Germinal center (tissue), 1 donor: ENCODE measurements at regions not wholly inside any gene's neighbourhood (a gene's known extent, or its start where the extent isn't known, plus 50 kb on each side); places are given as distances from the start of the nearest gene placed in this dataset.

Source experiments
- DNase-seq: peaks from one replicate; pipeline ENCODE4 v3.0.0; 2012; ENCODE audit warnings: mixed read lengths, low spot score

DNA sequence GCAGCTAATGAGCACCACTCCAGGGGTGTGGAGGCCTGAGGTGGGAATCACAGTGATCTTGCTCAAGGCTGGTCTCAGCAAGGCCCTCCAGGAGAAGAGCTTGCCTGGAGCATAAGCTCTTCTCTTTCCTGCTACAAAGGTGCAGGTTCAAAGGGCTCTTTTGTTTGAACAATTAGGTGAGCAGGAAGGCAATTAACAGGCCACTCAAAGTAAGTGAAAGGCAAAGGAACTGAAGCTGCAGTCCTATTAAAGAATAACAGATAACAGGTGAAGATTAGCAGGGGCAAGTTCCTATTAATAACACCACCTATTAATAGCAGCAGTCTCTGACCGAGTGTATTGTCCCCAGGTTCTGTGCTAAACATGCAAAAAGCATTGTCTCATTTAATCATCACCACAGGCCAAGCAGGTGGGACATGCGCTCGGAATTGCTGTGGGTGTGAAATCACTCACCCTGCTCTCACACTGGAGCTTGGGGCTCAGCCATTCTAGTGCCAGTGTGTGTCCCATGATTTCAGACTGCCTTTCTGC is 113.8 kb downstream of the RHOU start:
- DNase-seq: no peak

DNA sequence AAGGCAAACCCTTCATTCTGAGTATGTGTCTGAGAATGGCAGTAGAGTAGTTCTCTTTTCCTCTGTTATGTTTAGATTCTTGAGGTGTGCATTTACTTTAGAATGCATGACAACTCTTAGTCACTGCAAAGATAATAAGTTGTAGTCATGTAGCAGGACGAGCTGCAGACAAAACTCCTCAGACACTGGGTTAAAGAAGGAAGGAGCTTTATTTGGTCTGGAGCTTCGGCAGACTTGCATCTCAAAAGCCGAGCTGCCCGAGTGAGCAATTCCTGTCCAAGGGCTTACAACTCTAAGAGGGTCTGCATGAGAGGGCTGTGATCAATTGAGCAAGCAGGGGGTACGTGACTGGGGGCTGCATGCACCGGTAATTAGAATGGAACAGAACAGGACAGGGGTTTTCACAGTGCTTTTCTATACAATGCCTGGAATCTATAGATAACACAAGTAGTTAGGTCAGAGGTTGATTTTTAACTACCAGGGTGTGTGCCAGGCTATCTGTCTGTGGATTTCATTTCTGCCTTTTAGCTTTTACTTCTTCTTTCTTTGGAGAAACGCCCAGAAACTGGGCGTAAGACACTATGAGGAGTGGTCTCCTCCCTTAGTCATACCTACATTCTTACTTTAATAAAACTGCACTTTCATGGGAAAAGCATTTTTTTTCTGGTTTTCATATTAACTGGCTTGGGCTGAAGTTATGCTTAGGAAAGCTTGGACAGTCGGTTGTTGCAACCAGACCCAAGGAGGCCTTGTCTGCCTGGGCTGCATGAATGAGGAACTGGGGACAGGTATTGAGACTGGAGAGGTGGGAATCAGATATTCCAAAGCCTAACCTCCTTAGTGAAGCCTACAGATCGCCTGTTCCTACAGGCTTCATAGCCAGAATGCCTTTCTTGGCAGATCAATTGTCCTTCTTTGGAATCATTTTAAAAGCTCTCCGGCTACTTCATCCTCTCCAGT is 115.1 kb downstream of the RHOU start:
- no peak for DNase-seq

DNA sequence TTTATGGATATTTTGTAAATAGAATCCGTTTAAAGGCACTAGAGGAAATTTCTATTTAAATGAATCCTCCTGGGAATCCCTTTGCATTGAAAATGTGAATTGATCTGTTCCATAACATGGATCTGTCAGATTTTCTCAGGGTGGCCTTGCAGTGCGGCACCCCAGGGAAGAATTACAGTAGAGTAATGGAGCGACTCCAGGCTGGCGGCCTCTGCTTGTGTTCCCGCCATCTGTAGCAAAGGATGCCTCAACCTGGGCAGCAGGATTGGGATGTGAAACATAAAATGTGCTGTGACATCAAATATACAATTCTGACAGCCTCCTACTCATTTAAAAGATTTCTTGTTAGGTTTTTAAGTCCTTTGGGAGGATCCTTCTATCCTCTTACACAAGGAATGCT is 115.9 kb downstream of the RHOU start:
- no peak for DNase-seq

DNA sequence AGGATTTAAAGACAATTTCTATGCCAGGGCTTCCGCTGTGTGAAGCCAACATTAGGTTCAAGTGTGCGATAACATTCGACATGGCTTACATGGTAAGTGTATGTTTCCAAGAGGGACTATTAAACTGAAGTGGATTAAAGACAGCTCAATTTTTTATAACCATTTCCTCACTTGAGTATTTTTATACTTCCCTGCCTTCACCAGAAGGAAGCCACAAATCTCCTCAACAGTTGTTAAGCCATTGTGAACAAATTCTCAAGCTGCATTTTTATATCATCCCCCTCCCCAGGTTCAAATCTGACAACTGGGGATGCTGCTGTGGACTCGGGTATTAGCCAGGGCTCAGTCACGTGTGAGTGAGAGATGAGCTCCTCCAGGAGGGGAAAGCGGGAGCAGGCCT is 116.3 kb downstream of the RHOU start:
- no peak for DNase-seq

DNA sequence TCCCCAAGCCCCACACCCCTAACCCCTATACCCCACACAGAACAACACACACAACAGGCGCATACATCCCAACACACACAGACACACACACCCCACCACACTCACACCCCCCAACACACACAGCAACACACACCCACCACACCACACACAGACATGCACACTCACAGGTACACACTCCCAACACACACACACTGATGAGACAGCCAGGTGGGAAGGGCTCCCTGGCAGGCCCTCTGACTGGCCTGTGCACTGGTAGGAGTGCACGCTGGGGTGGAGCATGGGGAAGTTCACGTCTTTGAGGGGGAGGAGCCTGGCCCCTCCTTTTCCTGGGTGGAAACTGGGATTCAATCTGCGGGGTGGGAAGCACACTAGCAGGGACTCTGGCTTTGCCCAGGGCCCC is 116.7 kb downstream of the RHOU start:
- DNase-seq: no peak

DNA sequence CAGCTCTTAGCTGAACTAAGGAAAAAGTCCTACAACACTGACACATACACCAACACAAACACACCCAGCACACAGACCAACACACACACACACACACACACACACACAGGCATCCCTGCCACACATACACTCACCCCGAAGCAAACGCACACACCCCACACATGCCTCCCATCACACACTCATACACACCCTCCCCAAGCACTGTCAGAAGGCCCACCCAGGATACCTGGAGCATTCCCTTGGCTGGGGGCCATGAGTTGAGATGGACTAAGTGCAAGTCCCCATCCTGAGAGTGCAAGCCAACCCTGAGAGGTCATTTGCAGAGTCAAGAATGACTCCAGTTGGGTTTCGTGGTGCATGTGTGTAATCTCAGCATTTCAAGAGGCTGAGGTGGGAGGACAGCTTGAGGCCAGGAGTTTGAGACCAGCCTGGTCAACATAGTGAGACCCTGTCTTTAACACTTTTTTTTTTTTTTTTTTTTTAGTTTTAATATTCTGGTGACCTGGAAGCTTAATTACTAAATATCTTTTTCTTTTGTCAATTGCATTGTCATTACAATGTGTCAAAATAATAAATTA is 117.3 kb downstream of the RHOU start:
- DNase-seq: no peak

DNA sequence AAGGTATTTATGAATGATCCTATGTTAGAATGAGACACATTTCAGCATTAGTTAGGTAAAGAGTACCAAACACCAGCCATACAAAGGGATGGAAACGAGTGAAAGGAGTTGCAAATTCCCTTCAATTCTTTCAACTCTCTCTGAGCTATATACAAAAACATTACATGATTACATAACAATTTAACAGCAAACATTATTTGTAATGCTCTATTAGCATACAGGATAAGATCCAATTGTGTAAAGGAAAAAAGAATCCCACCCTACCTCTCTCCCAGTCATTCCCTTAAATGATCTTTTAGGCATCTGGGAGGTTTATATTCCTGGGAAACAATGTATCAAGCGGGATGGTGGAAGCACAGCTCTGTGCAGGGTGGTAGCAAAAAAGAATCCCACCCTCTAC is 117.9 kb downstream of the RHOU start:
- no peak for DNase-seq

DNA sequence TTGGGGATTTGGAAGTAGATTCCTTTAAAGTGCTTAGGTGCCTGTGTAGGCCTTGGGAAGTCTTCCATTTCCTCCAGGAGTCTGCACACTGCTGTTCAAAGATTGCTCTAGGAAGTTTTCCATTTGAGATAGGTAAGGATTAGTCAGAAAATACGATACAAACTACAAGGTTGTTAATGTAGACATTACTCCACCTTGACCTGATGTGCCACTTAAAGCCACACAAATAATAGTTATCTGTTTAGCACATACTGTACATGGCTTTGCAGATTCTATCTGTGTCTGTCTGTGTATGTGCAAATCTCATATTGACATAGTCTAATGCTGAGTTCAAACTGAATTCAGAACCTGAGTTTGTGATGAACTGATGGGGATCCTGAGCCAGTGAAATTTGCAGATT is 118.4 kb downstream of the RHOU start:
- DNase-seq: no peak

DNA sequence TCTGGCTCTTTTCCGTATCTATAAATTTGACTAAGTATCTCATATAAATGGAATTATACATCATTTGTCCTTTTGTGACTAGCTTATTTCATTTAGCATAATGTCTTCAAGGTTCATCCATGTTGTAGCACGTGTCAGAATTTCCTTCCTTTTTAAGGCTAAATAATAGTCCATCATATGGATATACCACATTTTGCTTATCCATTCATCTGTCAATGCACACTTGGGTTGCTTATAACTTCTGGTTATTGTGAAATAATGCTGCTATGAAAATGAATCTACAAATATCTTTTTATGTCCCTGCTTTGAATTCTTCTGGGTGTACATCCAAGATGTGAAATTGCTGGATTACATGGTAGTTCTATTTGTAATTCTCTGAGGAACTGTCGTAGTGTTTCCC is 119.6 kb downstream of the RHOU start:
- DNase-seq: no peak

DNA sequence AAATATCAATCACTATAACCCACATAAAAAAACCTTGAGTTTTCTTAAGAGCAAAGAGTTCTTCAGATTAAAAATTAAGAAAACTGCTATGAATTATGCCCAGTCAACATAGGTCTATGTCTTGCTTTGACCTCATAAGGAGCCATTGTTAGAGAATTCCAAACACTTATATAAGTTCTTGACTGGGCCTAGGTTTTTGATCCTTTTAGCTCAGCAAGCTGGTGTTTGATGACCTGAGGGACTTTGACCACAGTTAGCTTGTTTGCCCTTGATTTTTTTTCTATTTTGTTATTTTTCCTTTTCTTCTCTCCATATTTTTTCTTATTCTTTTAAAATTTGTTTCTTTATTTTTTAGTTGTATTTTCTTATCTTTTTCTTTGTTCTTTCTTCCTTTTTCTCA is 122.3 kb downstream of the RHOU start:
- no peak for DNase-seq

DNA sequence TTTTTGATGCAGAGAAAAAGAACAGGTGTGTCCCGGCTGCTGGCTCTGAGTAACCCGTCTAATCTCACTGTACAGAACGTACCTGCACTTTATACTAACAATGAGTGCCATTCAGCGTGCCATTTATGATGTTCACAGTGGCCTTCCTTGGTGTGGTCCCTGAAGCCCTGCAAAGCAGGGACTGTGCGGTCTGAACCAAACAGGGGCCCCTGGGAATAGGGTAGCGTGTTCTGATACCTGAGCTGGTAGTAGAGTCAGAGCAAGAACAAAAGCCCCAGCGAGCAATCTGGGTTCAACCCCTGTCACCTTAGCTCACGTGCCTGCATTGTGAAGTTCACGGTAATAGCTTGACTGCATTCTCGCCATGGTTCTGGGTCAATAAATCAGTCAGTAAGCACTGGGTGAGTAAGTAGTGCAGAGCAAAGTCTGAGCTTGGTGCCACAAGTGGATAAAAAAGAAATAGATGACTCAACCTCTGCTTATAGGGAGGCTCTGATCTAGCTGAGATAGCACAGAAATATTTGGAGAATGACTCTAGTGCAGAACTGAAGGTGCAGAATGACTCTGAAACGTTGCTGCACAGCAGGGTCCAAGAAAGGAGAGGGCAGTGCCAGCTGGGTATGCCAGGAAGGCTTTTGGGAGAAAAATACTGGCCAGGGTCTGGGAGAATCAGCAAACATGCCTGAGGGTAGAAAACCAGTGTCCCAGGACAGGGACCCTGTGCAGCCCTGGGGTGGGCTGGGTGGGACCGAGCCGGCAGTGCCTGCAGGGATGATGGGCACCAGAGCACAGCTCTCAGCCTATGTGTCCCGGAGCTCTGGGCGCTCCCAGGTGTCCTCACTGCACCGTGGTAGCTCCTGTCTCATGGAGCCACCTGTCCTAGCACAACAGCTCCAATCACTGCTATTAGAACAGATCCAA is 125.9 kb downstream of the RHOU start:
- no peak for DNase-seq

DNA sequence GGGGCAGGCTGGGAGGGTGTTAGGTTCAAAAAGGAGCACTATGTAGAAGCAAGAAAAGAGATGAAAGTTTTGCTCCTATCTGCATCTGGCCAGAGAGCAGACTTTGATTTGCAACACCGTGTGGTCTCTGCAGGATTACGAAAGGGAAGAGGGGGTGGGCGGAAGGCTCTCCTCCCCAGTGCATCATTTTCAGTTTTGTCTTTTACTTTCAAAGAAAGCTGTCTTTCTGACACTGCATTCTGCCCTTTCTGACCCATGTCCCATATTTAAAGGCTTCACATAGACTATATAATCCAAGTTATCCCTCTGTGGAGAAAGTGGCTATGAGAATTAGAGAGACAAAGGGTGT is 126.5 kb downstream of the RHOU start:
- no peak for DNase-seq

DNA sequence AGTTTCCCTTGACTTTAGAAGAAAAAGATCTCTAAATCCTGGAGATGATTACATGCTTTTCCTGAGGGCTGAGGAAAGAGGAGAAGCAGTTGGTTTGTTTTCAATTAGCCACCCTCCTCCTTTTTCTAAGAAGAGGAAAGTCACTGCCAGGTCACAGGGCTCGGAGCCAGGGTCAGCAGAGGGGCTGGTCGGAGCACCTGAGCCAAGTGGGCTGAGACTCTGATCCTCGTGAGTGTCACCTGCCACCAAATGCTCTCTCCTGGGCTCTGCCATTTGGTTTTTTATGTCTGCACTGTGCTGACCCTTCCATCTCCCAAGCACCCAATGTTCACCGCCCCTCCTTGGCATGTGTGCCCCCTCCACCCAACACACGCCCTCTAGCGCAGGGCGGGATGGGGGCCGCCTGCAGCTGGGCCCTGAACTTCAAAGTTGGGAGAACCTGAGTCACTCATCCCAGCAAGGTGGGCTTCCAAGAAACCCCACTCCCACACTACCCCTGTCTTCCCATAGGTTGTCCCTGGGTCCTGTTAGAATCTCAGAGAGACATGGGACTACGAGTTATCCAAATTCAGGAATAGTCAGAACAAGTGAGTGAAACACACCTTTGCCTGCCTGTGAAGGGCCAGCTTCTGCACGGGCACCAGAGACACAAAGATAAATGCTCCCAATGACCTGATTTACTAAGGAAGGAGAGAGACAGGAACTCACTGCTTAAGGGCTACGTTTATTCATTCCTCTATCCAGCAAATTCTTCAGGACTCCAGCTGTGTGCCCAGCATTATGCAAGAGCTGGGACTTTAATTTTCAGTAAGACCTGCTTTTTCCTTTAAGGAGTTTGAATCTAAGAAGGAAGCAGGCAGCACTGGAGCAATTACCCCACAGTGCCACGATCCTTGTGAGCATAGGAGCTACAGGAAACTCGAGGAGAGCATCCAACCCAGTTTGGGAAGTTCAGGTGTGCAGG is 127.5 kb downstream of the RHOU start:
- no peak for DNase-seq

DNA sequence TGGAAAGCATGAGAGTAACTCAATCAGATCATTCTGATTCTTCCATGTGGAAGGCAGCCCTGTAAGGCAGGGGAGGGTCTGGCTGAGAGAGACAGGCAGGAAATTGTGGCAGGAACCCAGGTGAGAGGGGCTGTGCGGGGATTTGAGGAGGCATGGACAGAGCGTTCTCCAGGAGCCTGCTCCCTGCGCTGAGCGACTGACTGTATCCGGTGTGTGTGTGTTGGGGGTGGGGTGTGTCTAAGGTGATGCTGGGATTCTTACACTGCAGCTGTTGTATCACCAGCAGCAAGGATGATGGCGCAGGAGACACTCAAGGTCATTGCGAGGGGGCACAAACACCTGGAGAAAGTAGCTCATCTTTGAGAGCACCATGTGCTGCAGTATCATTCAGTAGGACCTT is 128.5 kb downstream of the RHOU start:
- no peak for DNase-seq

DNA sequence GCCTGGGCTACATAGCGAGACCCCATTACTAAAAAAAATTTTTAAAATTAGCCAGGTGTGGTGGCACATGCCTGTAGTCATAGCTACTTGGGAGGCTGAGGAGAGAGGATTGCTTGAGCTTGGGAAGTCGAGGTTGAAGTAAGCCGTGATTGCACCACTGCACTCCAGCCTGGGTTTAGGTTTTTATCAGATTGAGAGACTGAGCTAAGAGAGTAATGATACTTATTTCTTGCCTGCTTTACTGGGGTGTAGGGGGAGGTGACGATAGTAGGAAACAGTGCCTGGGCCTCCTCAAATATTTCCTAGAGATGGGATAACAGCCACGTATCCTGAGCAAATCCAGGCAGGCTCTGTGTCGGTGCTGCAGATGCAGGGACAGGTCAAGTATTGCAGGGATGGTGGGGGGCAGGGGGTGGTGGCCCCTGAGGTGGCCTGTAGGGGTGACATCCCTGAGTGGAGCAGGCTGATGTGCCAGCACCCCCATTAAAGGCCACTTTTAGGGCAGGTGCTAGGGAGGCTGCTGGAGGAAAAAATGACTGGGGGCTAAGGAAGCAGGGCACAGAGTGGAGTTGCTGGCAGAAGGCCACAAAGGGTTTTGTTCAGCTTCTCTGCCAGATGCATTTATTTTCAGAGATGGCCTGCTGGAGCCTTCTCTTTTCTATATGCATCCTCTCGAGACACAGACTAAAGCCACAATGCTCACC is 130.5 kb downstream of the RHOU start:
- no peak for DNase-seq

DNA sequence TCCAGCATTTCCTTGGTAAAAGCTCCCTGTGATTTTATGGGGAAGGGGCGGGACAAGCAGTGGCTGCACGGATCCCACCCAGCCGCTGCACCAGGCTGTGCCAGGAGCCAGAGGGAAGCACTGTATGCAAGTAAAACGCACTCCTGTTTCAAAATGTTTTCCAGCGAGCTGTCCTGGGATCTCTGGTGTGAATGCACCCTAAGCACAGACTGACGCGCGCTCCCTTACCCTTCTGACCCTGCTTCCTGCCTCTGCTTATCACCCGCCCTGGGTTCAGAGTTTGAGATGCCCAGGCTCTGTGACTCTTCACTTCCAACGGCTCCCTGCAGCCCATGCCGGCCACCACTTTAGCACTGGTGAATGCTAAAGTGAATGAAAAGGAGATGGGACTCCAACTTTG is 131.2 kb downstream of the RHOU start:
- DNase-seq: no peak

DNA sequence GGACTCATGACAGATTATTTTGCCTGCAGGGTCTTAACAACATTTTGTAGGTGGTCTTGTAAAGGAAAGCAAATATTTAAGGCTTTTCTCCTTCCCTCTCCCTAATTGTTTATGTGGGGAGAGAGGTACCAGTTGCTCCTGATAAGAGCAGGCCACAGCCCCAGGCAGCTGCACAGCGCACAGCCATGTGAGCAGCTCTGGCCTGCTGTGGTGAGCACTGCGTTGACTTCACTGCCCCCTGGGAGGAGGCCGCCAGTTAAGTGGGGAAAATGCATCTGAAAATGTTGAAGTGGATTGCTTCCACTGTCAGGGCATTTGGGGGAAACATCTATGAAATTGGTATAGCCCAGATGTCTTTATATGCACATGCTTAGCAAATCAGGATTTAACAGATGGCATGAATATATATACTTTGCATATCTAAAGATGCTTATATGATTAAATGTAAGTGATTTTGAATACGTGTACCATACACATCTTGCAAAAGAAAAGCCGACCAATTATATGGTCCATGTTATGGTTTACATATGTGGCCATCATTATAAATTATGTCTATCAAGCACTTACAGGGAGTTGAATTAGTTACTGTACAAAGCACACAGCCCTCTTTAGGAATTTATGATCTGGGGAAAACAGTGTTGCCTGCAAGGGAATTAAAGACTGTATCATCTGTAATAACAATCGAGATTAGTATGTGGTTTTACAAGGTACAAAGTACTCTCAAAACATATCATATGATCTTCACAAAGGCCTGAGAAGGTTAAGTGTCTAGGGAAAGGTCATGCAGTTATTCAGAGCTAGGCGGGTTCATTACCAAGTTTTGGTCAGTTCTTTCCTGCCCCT is 132.1 kb downstream of the RHOU start:
- no peak for DNase-seq

DNA sequence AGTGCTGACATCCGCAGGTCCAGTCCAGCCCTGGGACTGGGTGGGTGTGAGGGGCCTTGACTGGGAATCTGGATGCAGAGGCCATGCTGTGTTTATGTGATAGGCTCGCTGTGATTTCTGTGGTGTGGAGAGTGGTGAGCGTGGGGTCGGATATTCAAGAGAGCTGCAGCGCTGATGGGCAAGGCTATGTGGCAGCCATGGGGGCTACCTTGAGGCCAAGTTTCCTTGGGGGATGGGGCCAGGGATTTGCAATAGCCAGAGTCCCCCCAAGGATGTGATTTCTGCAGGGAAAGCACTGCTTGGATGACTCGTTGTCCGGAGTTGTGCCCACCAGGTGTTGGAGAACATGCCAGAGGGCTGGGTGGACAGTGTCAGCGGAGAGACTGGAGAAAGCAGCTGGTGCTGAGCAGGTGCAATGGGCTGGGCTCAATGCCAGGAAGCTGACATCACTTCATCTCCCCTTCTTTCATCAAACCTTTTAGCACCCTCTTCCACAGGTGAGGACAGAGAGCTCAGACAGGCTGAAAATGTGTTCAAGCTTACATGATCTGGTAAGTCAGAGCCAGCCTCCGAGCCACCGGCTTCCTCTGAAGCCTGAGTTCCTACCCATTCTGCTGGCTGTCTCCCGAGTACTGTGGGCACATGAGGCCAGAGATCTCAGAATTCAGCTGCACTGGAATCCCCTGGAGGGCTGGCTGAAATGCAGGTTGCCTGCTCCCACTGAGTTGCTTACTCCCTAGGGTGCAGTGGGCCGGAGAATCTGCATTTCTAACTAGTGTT is 132.9 kb downstream of the RHOU start:
- DNase-seq: no peak

DNA sequence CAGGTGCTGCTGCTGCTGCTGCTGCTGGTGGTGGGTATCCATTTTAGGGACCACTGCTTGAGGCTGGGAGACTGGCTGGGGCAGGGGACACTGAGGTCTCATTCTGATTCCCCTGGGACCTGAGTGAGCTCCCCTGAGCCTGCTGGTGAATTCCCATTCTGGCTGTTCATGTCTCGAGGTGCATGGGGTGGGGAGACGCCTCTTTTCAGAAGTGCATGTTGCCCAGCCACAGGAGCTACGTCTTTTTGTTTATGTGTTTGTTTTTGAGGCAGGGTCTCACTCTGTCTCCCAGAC is 133.4 kb downstream of the RHOU start:
- DNase-seq: no peak
